AG04450 (cell line): ENCODE measurements at regions not wholly inside any gene's neighbourhood (a gene's known extent, or its start where the extent isn't known, plus 50 kb on each side); places are given as distances from the start of the nearest gene placed in this dataset.

ENCODE experiments used
- CTCF ChIA-PET: fragments of 300-600, 350-600 bp; formaldehyde crosslinking; extraction: SDS; loops from one replicate; lab custom pipeline; 2022; ENCODE audit warnings: antibody characterized with exemption, inconsistent platforms; lab: Charles Lee
- POLR2A ChIA-PET: fragments of 350-600 bp; formaldehyde crosslinking; extraction: SDS; loops from one replicate; lab custom pipeline; 2021; ENCODE audit warnings: antibody characterized with exemption, inconsistent platforms; lab: Yijun Ruan, JAX
- DNase-seq: peaks from one replicate; pipeline ENCODE4 v3.0.0-alpha.2; 2011; ENCODE audit warnings: low read depth, low spot score
- H3K27ac ChIP-seq: one replicate; pipeline ENCODE4 v1.5.1; 2012; ENCODE audit warnings: low read depth, low read length, control low read depth
- H3K27me3 ChIP-seq: one replicate; pipeline ENCODE4 v1.6.0; 2012; ENCODE audit warnings: low read length; ENCODE audit not compliant: control insufficient read depth, insufficient read depth
- H3K4me3 ChIP-seq: 2 replicates; pipeline ENCODE4 v1.5.1; 2011; ENCODE audit warnings: mild to moderate bottlenecking, low read depth, low read length, control low read depth
- H3K9me3 ChIP-seq: 2 replicates; pipeline ENCODE4 v1.5.1; 2012; ENCODE audit warnings: low read length; ENCODE audit not compliant: control insufficient read depth, insufficient read depth
- TF ChIP-seq, protein P1 (sequence below): IDR thresholded peaks from 2 replicates; pipeline ENCODE4 v1.5.1; 2011; ENCODE audit warnings: low read depth, low read length, control low read depth, inconsistent platforms

DNA sequence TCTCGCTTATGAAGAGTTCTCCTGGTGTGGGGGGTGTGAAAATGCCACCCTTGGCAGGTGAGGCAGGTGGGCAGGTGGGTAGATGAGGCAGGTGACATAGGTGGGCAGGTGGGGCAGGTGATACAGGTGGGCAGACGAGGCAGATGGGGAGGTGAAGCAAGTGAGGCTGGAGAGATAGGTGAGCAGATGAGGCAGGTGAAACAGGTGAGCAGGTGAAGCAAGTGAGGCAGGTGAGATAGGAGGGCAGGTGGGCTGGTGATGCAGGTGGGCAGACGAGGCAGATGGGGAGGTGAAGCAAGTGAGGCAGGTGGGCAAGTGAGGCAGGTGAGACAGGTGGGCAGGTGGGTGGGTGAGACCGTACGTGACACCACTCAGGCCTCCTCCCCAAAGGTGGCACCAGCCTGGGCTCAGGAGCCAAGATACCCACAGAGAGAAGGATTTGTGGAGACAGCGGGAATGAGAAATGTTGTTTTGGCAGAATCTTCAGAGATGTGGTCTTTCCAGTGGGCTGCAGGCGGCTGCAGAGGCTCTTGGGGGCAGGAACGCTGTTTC lies 232.3 kb upstream of the MYT1L start:
- no peak overlapping the region for H3K4me3 ChIP-seq
- peaks cover 84% of the 10 kb centered on the region for H3K9me3 ChIP-seq
- no peaks in the 10 kb centered on the region for H3K27me3 ChIP-seq
- POLR2A ChIA-PET, result no interaction called here
- H3K27ac ChIP-seq, result no peak overlapping the region
- TF ChIP-seq, protein P1, sequence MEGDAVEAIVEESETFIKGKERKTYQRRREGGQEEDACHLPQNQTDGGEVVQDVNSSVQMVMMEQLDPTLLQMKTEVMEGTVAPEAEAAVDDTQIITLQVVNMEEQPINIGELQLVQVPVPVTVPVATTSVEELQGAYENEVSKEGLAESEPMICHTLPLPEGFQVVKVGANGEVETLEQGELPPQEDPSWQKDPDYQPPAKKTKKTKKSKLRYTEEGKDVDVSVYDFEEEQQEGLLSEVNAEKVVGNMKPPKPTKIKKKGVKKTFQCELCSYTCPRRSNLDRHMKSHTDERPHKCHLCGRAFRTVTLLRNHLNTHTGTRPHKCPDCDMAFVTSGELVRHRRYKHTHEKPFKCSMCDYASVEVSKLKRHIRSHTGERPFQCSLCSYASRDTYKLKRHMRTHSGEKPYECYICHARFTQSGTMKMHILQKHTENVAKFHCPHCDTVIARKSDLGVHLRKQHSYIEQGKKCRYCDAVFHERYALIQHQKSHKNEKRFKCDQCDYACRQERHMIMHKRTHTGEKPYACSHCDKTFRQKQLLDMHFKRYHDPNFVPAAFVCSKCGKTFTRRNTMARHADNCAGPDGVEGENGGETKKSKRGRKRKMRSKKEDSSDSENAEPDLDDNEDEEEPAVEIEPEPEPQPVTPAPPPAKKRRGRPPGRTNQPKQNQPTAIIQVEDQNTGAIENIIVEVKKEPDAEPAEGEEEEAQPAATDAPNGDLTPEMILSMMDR, result no peak
- no peak for DNase-seq
- CTCF ChIA-PET, result no interaction called here

GRCh38 chr2:2562867-2563266 lies 231.8 kb upstream of the MYT1L start:
- TF ChIP-seq, protein P1, result no peak
- Histone ChIP-seq H3K9me3 (peaks cover 83% of the 10 kb centered on the region), H3K4me3 (no peak overlapping the region), H3K27ac (no peak overlapping the region), H3K27me3 (no peaks in the 10 kb centered on the region)
- POLR2A ChIA-PET, result no interaction called here
- CTCF ChIA-PET, result no interaction called here
- DNase-seq, result no peak

DNA sequence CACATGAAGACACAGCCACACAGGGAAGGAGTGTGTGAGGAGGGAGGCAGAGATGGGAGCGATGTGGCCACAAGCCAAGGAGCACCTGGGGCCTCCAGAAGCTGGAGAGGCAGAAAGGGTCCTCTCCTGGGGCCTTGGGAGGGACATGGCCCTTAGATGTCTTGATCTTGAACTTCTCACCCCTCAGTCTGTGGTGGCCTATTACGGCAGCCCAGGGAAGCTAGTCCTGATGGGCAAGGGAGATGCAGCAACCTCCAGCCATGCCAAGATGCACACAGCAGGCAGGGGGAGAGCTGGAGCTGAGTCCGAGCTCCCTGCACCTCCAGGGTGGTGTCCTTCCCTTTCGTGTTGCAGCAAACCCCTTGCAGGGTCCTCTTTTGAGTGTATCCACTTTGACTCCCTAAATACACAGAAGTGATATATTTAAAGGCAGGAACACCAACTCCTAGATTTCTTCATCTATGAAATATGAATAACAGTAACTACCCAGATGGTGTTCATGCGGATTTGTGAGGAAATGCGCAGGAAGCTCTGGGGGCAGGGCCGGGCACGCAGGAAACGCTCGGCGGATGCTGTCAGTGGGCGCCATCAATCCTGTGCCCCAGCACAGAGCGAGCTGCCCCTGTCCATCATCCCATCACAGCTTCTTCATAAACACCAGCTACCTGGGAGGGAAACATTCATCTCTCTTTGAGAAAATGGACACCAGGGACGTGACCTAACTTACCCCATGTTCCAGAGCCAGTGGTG lies 230.4 kb upstream of the MYT1L start:
- CTCF ChIA-PET, result no interaction called here
- no peaks in the 10 kb centered on the region for H3K27me3 ChIP-seq
- POLR2A ChIA-PET, result no interaction called here
- H3K9me3 ChIP-seq, result peaks cover 80% of the 10 kb centered on the region
- no peak overlapping the region for H3K4me3 ChIP-seq
- H3K27ac ChIP-seq, result no peak overlapping the region
- TF ChIP-seq, protein P1, result no peak
- no peak for DNase-seq

DNA sequence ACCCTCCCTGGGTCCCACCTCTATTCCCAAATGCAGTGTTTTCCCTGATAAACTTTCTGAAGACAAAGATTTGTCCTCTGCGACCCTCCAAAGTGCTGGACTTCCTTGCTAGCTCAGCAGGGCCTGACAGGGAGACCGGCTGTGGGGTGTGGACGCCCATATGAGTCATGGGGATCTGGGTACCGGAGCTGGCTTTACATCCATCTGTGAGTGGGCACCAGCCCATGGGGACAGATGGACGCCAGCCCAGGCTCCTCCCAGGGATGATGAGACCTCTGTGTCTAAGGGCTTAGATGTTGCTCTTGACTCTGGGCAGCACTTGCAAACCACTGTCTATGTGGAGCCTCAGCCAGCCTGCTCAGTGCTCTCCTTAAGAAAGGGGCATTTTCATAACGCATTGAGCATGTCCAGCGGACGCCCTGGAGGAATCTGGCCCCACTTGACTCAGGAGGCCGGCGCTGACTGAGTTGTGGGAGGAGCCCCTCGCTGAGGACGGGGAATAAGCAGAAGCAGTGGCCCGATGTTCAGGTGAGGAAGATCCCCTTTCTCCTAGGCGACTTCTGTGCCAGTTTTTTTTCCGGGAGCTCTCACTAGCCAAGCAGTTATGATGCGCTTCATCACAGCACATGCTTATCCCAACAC lies 229.4 kb upstream of the MYT1L start:
- Histone ChIP-seq H3K9me3 (peaks cover 70% of the 10 kb centered on the region), H3K27ac (no peak overlapping the region), H3K4me3 (no peak overlapping the region), H3K27me3 (no peaks in the 10 kb centered on the region)
- TF ChIP-seq, protein P1, result no peak
- ChIA-PET CTCF (no interaction called here), POLR2A (no interaction called here)
- no peak for DNase-seq

DNA sequence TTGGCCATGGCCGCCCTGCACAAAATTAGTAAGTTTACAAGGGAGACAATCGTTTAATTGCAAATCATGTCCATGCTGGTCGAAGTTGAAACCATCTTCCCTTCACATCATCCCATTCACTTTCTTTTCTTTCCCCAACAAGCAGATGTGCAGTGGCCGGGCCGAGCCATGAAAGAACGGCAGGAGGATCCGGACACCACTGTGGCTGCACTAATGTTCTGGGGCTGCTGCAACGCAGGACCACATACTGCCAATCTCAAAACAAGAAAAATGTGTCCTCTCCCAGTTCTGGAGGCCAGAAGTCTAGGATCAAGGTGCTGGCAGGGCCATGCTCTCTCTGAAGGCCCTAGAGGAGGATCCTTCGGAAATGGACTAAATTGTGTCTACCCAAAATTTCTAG lies 227.4 kb upstream of the MYT1L start:
- Histone ChIP-seq H3K9me3 (peaks cover 50% of the 10 kb centered on the region), H3K27me3 (no peaks in the 10 kb centered on the region), H3K4me3 (no peak overlapping the region), H3K27ac (no peak overlapping the region)
- no peak for DNase-seq
- ChIA-PET CTCF (no interaction called here), POLR2A (no interaction called here)
- TF ChIP-seq, protein P1, result no peak
